ENCODE measurements at regions not wholly inside any gene's neighbourhood (a gene's known extent, or its start where the extent isn't known, plus 50 kb on each side); places are given as distances from the start of the nearest gene placed in this dataset.

DNA sequence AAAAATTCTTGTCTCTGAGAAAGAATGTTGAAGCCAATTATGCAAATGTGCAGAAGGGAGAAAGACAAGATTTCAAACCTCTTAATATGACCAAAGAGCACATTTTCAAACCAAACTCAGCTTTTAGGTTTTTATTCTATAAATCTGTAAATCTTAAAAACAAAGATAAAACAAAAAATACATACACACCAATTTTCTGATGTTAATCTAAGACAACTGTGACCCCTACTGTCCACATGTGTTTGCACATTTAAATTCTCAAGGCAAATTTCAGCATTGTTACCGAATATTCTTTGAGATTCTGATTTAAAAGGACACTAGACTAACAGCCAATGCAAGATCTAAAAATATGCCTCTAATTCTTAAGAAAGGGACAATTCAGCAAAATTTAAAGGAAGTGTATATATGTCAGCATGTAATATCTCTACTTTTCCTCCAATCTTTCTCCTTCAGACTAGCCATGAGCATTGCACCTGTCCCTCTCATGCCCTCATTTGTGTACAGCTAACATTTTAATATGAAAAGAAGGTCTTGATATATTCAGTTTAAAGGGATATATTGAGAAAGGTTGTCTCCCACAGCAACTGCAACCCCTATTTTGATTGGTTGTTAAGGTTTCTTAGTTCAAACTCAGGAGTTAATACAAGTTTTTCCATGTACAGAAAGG is 417.9 kb downstream of the IPMK start:
- no peak for DNase-seq

DNA sequence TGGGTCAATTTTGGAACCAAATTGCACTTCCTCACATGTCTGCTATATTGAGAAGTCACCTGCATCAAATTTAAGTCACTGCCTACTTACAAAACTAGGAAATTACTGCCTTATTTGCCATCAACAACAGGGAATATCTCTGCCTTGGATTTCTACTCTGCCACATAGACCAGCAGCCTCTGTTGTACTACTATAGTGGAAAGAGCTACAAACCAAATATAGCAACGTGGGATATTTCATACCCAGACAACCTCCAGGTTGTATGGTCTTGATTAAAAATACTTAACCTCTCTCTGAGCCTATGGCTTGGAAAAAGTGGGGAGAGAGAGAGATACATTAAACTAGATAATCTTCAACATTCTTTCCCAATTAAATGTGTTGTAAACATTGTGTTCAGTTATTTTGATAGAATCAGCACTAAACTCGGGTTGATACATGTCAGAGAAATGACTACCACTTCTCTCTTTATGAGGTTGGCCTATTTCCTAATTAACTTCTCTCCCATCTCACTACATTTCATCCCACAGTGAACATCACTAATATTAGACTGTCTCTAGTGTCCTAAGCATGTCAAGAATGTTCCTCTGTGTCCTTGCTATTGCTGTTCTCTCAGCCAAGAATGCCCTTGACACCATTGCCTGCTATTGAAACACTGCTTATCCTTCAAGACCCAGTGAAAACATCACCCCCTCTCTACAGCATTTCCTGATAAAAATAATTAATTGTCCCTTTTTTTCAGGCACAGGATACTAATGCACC is 421.2 kb downstream of the IPMK start:
- DNase-seq, result no peak

DNA sequence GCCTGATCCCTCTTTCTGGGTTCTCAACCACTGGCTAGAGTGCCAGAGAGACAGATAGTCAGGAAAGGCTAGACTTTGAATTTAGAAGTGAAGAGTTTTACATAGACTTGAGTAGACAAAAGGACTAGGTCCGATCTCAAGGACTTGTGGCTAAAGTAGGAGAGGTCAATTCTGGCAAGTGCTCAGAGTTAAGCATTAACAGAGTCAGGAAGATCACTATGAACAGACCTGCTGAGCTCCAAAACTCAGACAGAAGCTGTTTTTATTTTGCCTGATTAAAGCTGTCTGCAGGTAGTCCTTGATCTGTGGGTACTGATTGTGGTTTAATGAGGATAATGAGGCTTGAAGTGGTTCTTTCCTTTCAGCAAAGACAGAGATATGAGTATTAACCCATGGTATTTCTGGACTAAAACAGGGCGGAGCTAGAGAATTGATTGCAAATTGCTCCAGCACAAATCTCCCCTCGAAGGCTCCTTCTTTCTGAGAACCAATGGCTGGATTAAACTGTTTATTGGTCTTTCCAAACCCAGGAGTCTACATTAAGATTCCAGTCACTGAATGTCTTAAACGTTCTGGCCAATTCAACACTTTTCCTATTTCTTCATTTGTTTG is 423.2 kb downstream of the IPMK start:
- no peak for DNase-seq

DNA sequence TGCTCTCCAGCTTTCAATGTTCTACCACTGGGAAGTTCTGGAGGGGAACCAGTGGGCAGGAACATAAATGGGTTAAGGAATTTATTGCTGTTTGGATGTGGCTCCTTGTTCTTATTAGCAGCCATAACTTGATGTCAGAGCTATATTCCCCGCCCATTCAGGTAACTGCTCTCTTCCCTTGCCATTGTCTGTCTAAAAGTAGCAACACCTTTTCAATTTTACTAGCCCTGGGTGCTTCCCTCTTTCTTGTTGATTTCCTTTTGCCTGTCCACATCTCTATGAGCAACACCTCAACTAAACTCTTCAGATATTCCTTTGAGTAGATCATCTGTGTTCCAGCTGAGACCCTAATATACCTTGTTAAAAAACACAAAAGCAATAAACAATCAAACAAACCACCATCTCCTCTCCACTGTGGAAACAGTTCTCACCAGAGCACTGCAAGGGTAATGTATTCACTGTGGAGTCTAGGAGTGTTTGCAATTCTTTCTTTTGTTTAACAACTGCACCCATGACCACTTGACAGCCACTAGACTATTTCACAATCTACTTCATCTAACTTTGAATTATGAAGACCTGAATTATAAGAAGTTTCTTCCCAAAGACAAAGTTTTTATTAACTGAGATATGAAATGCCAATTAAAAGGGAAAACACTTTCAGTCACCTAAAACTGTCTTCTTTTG is 436.7 kb downstream of the IPMK start:
- no peak for DNase-seq

DNA sequence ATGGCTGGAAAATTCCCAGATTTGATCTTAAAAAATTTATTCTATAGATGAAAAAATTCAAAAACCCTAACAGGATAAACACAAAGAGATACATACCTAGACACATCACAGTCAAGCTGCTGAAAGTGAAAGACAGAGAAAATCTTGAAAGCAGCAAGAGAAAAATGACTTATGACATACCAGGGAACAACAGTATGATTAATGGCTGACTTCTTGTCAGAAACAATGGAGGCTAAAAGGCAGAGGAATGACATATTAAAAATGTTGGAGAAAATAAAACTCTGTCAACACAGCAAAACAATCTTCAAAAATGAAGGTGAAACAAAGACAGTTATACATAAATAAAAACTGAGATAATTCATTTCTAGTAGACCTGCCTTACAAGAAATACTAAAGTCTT is 442.7 kb downstream of the IPMK start:
- no peak for DNase-seq

DNA sequence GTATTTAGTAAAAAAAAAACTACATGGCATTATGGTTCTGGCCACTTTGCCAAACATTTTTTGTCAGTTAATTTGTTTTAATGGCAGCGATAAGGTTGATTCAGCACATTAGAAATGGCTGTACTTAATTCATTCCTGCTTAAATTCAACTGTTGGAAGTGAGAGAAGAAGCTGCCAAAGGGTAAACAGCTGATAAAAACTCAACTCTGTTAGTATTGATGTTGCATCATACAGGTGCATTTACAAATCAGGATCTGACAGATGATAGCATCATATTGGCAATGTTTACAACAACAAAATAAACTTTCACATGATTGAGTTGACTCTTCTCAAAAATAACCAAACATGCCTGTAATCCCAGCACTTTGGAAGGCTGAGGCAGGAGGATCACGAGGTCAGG is 444.3 kb downstream of the IPMK start:
- DNase-seq, result no peak

DNA sequence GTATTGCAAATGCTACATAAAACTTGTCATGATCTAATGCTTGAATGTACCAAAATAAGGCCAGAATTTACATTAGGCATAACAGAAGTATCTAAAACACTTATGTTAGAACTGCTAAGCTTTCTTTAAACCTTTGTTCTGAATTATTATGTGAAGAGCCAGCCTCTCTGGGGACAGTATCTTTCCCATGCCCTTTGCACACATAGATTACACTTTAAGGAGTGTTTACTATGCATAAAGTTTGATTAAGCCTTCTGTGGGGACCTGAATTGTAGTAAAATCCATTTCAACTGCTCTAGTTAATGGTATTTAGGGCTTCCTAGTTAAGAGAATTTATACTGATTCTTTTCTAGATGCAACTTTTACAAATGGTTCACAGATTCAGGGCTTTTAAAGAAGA is 444.7 kb downstream of the IPMK start:
- DNase-seq, result no peak

DNA sequence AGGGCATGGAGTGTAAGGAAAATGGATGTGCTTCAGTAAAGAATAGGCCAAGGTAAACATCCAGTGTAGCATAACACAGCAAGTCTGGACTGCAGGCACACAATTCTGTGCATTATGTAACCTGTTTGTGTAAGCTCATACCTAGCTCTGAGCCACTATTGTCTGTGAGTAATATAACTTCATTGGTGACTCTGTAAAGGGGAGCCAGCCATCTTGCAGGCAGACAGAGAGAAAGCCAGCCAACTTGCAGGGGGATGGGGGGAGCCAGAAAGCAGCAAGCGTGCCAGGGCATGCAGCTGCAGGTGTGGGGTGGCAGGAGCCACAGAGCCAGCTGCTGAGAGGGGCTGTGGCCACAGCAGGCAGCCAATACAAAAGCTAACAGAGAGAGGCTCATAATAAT is 449.2 kb downstream of the IPMK start:
- DNase-seq, result no peak

DNA sequence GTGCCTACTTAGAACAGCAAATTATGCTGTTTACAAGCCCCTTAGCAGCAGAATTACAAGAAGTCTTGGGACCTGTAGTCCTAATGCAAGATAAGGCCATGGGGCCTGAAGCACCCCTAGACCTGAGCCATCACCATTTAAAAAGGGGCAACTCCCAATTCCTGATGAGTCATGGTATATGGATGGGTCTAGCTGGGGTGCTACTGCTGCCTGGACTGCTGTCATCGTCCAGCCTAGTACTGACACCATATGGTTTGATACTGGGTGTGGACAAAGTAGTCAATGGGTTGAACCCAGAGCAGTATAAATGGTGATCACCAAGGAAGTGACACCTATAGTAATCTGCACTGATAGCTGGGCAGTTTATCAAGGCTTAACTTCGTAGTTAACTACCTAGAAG is 450.0 kb downstream of the IPMK start:
- no peak for DNase-seq

DNA sequence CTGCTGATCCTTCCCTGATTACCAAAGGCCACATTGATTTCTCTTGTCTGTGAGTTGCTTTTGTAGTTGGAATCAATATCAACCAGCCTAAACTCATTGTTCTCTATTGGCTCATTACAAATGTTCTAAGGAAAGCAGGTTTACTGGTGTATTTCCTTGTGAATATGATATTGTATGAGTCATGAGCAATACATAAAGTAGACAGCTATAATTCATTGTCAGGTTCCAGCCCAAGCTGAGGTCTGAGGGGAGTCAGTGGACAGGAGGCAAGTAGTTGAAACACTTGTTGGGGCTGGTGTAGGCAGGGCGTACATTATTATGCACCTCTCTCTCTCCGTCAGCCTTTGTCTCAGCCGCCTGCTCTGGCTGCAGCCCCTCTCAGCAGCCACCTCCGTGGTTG is 451.7 kb downstream of the IPMK start:
- DNase-seq, result no peak

DNA sequence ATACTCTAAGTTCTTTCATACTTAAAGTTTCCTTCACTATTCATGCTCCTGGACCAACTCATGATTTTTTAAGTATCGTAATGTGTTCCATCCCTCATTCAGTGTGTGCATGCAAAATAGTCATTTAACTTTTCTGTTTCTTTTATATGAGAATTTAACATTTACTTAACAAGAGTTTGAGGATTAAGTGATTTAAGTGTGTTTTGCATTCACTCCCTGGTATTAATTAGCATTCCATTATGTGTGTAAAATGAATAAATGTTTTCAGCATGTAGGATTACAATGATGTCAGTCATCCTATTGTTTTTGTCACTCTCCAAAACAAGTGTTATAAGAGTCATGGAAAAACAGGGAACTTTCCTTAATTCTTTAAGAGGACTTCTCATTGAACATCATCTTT is 457.7 kb downstream of the IPMK start:
- DNase-seq, result no peak

DNA sequence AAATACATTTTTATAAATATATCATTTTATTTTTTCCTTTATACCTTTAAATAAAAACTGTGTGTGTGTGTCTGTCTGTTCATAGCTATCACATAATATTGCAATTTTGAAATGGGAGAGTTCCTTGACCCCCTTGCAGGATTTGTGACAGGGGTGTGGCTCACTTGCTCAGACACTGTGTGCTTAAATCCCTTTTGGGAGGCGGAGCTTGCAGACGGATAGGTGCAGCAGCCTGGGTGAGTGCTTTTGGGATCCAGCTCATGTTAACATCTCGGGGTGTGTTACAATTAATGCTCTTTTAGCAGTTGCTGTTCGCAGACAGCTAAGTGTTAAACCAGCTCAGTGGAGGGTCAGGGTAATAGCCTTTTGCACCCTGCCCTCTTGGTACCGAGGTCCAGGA is 459.8 kb downstream of the IPMK start:
- no peak for DNase-seq

DNA sequence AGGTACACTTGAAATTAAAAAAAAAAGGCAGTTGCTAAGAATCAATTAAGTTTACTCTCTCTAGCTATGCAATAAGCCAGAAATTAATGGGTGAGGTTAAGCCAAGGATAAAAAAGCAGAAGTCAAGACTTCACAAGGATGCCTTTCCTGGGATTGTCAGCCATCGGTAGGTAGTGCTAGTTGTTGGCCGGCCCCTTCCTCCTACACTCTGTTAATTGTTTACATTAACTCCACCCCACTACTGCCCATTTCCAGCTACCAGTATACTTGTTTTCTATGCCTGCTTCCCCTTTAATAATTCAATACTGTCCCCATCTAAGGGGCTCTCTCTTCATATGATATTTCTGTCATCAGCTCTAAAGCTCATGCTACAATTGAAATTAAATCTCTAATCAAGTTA is 461.0 kb downstream of the IPMK start:
- DNase-seq, result no peak

DNA sequence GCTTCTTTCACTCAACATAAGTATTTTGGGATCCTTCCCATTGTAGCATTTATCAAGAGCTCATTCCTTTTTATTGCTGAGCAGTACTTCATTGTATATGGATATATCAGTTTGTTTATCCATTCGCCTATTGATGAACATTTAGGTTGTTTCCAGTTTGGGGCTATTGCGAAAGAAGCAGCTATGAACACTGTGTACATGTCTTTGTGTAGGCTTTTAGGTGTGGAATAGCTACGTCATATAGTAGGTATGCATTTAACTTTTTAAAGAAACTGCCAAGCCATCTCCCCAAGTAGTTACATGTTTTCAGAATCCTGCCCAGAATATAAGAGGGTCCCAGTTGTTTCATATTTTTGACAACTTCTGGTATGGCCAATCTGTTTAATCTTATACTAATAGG is 468.1 kb downstream of the IPMK start:
- no peak for DNase-seq

DNA sequence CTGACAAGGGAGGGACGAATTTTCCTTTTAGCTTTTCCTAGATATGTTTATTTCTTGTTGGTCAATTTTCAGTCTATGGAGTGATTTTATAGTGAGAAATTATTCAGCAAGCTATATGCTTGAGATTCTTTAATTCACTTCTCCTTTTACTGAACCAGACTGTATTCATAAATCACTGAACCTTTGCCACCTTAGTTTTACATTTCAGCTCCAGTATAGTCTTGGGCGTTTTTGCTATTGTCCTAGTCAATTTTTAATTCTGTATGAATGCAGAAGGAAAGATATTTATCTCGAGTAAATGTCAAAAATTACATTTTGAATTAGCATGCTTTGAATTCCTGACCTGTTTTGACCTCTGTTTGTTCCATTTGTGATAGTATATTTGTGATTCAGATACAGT is 468.9 kb downstream of the IPMK start:
- DNase-seq, result no peak

DNA sequence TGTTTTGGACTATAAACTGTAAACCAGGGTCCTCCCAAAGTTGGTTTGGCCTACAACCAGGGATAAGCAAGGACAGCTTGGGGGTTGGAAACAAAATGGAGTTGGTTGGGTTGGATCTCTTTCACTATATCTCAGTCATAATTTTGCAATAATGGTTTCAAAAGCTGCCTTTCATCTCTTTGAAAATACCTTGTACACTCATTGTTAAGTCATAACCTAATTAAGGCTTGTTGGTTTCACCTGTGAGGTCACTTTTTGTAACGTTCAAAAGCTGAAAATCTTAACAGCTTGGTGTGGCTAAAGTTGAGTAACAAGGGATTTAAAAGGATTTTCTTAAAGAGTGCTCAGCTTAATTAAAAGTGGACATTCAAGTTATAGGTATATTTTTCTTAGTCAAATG is 476.1 kb downstream of the IPMK start:
- no peak for DNase-seq

DNA sequence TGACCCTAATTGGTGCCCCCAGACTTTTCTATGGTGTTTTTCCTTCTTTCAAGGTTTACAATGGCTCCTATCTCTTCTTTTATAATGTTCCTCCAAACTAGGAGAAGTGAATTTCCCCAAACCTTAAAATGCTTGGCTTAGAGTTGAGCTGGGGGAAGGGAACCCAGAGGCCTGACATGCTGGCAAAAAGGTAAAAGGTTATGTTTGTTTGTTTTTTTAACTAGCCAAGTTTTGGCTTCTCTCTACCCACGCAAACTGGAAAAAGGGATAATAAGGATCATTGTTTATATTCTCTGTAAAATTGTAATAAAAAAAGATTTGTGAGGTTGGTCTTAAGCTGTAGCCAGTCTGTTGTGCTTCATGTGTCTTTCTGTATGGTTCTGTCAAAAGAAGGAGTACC is 477.0 kb downstream of the IPMK start:
- DNase-seq, result no peak

DNA sequence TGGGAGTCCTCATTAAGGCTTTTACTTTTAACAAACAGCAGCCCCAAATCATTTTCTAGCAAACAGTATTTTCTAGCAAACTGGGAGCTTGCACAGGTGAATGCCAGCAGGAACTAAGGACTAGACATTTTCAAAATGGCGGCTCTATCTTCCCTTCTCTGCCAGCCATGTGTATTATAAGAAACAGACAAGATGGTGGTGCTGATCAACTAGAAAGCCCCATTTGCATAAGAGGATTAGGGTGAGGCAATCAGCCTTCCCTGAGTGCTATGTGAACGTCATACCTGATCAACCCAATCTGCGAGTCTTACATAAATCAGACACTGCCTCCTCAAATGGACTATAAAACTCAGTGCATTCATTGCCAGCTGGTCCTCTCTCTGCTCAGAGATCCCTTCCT is 479.6 kb downstream of the IPMK start:
- no peak for DNase-seq

DNA sequence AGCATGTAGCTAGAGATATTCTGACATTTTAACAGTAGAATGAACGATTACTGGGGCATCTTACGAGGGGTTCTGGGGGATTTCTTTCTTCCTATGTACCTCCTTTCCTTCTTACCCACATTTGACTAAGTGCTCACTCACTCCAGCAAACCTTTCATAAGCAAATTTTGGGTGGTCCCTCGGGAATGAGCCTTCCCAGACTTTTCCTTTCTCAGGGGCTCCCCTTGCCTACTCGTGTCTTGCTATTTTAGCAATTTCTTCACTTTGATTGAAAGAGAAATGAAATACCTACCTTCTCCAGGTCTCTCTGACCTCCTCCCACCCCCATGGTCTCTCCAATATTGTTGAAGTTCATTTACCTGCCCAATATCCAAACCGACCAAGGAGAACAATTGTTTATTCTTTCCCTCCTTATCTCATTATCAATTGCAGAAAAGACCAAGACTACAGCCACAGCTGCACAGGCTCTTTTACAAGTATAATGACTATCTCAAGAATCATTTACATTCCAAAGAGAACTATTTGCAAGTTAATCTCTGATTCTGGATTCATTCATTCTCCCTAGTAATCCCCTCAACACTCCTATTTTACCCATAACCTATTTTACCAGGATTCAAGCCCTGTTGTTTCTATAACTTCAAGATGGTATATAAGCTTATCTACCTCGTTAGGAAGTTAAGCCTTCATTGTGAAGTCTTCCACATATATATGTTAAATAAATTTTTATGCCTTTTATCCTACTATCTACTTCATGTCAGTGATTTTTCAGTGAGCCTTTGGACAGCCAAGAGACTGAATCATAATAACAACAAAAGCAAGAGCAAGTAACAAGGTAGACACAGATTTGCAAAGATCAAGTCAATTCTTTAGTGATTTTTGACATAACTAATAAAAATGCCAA is 480.6 kb downstream of the IPMK start:
- no peak for DNase-seq

DNA sequence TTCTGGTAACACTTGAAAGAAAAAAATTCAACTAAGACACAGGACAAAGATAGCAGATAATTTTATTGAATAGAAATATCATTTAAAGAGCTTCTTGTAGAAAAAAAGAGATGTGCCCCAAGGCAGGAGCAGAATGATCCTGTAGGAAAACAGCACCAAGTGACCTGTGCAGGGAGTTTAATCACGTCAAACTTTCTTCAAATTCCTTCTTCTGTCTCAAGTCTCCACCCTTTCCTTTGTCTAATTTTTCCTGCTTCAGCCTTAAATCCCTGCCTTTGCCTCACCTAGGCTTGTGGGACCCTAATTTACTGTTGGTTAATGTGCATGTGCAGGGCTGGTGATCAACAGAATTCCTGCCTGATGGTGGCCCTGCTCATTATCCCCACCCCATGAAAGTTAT is 481.4 kb downstream of the IPMK start:
- no peak for DNase-seq

DNA sequence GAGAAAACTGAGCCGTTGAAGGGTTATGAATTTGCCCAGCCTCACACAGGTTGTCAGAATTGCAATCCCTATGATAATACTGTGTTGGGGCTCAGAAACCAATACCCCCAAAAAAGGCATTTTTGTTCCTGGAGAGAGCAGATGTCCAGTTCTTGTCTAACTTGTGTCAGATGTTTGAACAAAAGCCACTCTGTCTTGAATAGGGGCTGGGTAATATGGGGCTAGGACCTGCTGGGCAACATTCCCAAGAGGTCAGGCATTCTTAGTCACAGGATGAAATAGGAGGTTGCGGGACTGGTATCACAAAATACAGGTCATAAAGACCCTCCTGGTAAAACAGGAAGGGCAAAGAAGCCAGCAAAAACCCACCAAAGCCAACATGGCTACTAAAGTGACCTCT is 482.1 kb downstream of the IPMK start:
- no peak for DNase-seq

DNA sequence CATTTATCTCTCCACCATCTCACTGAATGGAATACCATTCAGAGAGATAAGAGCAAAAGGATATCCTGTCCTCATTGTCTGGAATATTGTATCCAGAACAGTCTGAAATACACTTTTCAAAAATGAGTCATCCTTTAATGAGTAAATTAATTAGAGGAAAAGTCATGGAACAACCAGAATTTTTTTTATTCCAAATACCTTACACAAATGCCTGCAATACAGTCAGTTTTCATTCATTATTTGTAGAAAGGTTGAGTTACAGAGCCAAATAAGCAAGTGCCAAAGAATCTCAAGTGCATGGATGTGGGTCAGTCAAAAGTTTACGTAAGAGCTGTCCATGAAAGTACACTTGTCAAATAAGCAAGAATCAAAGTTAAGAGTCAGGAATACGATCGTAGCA is 482.6 kb downstream of the IPMK start:
- DNase-seq, result no peak
